GM18870 (cell line): ENCODE measurements at regions not wholly inside any gene's neighbourhood (a gene's known extent, or its start where the extent isn't known, plus 50 kb on each side); places are given as distances from the start of the nearest gene placed in this dataset.

Source experiments
- ATAC-seq: cut with Tn5 transposase; IDR thresholded peaks from one replicate; pipeline ENCODE4 v1.9.1; 2021; ENCODE audit warnings: moderate library complexity; ENCODE audit not compliant: unreplicated experiment

DNA sequence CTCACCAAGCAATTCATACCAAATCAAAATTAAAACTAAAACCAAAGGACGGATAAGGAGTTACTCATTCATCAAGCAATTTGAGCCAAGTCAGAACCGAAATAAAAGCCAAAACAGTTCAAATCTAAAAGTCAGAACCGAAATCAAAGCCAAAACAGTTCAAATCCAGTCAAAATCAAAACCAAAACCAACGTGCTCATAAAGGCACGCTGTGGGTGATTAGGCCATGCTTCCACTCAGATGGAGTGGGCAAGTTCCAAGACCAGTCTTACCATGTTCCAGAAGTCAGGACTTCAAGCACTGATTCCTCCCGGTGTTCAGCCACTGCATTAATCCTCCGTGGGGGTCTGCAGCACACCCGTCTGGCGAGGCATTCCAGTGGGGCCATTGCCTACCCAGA lies 409.3 kb downstream of the TGFB2 start:
- ATAC-seq = no peak

DNA sequence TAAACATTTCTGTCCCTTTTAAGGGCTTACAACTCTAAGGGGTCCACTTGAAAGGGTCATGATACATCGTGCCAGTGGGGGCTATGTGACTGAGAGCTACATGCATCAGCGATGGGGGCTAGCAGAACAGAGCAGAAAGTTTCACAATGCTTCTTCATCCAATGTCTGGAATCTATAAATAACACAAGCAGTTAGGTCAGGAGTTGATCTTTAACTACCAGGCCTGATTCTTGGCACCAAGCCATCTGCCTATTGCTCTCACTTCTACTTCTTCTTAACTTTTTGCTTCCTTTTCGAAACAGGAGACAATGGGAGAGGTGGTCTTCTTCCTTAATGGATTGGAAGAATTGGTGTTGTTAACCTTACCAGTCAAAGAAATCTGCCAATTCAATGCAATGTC lies 410.0 kb downstream of the TGFB2 start:
- no peak for ATAC-seq

DNA sequence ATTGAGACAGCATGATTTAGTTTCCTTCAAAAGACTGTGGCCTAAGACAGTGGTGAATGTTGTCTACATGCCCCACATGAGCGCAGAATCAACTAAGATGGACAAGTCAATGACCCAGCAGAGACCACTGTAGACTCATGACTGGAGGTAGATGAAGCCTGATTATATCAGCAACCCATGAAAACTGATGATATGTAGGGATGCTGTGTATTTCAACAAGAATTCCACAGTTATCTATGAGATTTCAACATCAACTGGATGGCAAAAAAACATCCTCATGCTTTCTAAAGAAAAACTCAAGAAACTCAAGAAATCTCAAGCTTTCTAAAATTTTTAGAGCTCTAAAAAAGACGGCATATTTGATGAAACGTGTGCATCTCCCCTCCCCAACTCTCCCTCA lies 413.9 kb upstream of the LYPLAL1 start:
- no peak for ATAC-seq

DNA sequence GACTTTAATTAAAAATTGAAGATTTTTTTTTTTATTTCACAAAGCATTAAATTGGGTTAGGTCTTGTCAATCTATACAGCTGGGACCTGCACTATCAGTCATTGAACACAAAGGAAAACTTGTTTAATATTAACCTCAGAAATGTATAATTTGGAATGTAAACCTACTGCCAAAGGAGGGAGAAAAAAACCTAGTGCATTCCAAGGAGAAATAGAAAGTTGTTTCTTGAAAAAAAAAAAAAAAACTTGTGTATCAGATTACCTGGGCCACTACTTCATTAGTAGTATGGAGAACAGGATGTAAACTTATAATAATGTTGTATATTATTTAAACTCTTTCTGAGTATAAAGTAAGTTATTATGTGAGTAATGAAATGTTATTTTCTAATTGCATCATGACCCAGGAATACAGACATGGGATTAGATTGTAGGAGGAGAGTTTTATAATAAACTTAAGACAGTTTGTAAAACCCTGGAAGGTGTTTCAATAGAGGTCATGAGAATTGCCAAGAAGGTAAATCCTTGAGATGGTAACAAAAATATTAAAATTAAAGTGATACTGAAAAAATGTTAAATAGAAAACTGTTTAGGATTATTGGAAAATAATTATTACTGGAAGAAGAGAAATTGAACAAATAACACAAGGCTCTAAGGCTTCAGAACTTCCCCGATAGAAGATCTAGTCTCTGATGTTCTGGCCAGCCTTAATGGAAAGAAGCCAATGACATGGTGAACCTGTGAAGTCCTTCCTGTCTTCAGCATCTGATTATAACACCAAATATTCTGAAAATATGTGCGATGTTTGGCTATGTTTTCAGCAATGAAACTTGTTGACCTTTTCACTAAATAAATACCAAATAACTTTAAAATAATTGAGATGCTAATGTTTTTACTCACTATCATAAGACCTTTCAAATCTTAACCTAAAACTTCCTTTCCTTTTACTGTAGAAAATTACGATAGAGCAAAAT lies 412.8 kb upstream of the LYPLAL1 start:
- no peak for ATAC-seq

DNA sequence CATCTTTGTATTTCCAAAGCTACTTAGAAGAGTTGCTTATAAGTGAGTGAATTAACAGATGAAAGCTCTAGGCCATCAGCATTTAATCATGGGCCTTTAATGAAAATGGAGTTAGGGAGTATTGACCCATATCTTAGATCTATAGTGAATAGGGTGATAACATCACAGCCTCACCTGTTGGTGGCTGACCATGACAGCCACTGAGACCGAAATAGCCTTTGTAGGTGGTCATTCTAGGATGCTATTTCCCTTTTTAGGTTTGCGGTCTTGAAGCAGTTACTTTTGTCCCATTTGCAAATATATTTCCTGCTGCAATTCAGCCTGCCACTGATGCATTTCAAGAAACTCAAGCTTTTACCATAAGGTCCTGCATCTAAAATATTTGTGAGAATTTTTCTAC lies 410.1 kb upstream of the LYPLAL1 start:
- no peak for ATAC-seq

DNA sequence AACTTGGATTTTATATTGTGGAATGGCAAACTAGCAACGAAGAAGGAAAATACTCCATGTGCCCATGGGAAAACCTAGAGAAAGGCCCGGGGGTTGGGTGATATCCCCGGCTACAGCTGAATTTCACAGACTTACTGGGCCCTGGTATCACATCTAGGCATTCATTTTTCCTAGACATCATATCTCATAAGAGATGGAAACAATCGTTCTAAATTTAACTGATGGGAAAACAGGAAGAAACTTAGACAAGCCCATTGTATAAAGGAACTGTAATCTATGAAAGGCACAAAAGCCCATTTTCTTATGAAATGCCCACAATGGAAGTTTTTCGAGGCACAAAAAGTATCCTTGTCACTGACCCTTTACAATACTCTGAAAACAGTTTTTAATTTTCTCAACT lies 407.9 kb upstream of the LYPLAL1 start:
- ATAC-seq = no peak

DNA sequence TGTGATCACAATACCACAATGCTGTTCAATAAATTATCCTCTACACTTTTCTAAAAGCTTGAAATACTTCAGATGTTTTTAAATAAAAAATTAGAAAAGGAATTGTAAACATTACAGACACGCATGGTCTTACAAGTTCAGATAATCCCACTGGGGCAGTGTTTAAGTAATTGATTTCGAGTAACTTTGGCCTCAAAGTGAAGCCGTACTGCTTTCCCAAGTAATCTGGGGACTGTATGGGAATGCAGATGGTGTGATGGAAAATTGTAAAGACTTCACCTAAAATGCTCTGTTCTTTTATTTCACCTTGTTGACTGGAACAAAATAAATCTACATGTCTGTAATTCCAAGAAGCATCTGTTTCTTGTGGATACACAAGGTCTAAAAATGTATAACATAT lies 401.7 kb upstream of the LYPLAL1 start:
- no peak for ATAC-seq

DNA sequence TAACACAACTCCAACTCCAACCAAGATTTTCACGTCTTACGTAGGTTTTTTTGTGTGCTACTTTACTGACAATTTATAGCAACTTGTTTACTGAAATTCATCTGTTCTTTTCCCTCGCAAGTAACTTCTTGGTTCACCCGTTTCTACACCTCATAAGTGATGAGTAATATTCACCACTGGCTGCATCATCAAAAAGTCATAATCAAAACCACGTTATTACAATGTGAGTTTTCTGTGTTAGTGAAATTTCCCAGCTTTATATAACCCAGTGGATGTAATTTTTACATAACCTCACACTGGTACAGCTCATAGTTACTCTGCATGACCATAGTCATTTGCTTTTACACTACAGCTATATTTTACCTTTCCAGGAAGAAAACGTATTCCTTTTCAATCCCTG lies 401.1 kb upstream of the LYPLAL1 start:
- no peak for ATAC-seq

DNA sequence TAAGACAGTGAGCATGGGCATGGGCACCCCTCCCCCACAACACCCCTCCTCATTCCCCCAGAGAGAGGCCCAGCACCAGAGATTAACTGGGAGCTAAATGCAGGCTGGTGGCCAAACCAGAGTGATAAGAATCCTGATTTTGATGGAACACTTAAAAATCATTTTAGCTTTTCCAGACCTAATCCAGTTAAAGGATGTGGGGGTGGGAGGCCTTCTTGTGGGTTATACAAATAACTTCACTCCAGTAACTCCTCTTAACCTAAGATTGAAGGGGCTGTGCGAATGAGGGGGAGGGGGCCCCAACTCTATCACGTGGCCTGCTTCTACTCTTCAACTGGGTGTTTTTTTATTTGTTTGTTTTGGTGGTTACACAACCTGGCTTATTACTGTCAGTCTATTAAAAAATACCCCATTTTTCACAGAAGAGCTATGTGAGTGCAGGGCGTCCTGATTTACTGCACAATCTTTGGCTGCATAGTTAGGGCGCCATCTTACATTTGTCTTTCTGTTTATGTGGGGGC lies 398.1 kb upstream of the LYPLAL1 start:
- ATAC-seq = no peak

DNA sequence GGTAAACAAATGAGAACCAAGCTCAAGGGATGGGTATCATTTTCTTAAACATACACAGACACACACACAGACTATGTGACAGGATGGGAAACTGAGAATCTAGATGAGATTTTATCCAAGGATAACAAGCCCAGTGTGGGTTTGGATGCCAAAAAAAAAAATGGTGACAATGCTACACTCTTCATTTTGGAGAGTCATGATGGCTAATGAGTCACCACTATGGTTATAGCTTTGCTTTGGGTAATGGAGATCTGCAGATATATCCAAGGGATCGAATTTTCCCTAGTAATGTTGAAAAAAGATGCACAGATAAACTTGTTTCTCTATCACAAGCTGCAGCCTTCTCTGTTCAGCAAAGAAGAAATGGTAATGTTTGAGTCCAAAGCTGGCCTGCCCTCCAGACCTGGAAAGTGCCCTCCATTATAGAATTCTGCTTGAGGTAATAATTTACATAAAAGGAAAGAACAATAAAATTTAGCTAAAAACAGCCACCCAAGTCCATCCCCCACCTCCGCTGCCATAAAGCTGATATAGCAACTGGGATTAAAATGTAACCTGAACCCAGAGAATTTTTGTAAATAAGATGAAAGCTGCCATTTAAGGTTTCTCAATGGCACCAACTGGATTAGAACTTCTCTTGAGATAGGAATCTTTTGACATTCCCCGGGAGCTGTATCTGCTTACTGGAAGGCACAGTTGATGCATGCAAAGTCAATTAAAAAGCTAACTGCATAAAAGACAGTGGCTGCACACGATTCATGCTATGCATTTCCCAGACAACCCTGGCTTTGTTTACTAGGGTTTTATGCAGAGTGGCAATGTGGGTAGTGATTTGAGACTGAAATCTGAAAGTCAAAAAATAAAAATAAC lies 395.2 kb upstream of the LYPLAL1 start:
- ATAC-seq = no peak

DNA sequence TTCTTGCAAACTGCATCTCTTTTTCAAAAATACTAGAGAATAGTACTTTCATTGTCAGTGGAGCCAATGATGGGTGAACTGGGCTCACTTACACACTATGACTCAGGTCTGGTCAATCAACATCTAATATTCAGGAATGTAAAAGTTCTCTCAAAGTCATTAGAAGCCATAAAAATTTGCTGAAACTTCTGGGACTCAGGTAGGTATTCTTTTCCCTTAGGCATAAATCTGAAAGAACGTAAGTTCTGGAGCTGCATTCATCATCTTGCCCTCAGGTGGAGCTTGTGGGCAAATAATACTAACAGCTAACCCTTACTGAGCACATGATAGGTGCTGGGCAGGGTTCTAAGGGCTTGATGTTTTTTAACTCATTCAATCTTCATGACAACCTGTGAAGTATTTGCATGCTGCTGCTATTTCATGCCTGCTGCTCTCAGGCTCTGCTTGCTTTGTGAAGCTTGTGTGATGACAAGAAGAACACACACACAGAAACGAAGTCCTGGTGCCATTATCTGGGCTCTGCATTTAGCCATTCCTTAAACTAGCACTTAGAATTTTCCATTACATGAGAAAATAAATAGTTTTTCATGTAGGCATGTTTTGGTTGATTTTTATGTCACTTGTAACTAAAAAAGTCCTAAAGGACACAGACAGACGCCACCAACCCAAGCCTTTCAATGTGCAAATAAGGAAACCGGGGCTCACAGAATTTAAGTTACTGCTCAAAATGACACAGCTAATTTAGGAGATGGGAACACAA lies 394.2 kb upstream of the LYPLAL1 start:
- no peak for ATAC-seq

DNA sequence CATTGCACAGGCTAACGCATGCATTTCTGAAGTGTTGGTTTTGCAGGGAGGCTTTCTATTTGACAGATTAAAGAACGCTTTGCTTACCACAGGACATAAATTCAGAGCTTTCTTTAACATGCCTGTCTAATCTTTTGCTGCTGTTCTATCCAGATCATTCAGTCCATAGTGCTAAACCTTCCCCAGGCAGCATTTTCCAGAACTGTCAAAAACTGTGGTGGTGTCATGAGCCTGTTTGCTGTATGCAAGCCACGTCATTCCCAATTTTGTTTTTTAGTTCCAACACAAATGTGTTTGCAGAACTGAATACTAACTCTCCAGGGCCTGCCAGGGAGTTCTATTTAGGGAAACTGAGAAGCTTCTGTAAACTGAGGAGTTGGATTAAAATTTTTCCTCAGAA lies 390.5 kb upstream of the LYPLAL1 start:
- ATAC-seq = no peak

DNA sequence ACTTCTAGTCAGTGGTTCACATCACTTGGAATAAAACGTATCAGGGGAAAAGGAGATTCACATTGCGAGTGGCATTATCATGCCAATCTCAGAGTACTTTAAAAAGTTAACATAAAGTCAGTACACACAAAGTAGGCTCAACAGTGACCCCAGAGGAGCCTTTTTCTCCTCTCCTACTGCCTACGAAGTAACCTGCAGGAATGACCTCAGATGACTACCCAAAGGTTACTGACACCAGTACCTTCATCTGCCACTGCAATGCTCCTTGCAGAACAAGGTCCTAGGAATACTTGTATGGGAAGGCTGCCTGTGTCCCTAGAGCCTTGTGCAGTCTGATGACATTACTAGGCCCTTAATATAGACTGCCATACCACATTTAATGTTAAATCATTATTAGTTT lies 389.8 kb upstream of the LYPLAL1 start:
- ATAC-seq = no peak

DNA sequence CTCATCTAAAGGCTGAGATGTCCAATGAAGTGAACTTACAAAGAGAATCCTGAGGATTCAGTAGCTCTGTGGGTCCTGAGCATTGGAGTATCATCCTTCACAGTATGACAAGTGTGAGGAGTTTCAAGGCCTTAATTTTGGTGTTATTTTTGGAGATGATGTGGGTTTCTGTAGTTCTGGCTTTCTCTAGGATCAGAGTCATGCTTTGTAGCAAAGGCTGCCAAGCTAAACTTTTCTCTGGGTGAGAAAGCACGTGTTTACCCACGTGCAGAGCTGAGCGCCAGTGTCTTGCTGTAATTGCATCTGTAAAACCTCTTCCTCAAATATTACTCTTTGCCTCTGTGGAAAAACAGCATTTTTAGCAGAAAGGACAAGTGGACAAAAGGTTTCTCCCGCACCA lies 387.8 kb upstream of the LYPLAL1 start:
- no peak for ATAC-seq

DNA sequence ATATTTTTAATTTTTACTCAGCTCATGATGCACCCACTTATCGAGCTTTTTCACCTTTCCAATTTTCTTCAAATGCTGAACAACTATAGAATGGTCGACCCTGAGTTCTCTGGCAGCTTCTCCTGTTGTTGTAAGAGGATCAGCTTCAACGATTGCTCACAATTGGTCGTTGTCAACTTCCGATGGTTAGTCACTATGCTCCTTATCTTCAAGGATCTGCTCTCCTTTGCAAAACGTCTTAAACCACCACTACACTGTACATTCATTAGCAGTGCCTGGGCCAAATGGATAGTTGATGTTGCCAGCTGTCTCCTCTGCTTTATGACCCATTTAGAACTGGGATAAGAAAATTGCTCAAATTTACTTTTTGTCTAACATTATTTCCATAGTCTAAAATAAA lies 385.9 kb upstream of the LYPLAL1 start:
- ATAC-seq = no peak

DNA sequence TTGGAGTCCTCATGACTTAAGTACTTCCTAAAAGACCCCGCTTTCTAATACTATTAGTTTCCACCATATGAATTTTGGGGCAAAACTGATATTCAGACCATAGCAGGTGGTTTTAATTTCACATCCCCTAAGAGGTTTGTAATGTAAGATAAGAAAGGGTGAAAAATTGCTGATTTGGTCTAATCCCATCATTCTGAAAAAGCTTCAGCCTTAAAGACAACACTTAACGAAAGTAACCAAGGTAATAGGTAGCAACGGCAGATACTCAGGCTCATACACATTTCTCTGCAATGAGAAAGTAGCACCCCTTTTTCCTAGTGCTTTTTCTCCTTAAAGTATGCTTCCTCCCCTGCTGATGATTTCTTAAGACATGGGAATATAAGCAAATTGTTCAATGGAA lies 376.9 kb upstream of the LYPLAL1 start:
- no peak for ATAC-seq

DNA sequence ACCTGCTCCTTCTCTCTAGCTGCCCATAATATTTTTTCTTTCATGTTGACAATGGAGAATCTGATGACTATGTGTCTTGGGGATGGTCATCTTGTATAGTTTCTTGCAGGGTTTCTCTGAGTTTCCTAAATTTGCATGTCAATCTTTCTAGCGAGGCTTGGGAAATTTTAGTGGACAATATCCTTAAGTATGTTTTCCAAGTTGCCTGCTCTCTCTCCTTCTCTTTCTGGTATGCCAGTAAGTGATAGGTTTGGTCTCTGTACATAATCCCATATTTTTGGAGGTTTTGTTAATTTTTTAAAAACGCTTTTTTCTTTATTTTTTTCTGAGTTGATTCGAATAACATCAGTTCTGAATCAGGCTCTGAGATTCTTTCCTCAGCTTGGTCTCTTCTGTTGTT lies 370.9 kb upstream of the LYPLAL1 start:
- no peak for ATAC-seq

DNA sequence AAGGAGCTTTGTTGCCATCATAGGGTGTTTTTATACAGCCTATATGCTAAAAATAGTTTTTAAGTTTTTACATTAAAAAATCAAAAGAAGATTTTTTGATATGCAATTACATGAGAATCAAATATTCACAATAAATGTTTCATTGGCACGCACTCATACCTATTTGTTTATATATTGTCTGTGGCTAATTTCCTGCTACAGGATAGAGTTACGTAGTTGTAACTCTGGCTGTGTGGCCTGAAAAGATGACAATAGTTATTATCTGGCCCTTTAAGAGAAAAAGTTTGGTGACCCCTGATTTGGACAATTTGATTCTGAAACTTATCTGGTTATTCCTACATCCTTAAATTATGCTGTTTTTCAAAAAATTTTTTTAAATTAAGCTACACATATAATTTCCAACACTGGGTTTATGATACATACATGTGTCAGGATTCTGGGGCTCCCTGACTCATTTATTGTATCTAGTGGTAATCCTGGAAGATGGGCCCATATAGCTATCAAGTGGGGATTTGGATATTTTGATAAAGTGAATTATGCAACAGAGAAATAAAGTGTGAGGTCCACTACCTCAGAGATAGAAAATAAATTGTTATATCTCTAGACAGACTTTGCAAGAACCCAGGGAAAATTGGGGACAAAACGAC lies 370.2 kb upstream of the LYPLAL1 start:
- ATAC-seq = no peak

DNA sequence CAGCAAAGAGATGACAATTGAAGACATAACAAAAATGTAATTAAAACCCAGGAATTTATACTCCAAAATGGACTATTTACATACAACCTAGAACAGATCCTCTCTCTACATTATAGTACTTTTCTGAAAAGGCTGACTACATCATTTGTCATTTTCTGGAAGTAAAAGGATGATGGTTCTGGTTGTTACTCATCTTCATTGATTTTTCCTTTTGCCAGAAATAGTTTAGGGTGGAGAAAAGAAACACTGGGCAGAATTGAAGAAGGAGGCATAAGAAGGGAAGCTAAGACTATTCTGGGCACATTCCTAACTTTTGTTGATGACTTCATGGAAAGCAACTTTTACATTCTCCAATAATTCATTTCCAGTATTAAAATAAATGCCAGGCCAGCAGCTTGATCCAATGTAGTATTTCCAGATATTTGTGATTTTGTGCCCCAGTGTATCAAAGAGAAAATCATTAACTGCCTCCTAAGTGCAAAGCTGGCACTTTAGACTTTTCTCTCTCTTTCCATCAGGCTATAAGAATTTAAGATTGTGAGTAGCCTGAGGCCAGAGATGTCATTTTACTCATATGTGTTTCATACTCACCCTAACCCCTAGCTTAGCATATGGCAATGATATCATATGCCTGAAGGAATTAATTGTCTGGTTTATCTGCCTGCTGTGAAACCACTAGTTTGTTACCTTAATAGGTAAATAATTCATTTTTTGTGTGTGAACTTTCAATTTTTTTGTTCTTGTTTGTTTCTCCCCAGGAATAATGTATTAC lies 369.5 kb upstream of the LYPLAL1 start:
- ATAC-seq = no peak

DNA sequence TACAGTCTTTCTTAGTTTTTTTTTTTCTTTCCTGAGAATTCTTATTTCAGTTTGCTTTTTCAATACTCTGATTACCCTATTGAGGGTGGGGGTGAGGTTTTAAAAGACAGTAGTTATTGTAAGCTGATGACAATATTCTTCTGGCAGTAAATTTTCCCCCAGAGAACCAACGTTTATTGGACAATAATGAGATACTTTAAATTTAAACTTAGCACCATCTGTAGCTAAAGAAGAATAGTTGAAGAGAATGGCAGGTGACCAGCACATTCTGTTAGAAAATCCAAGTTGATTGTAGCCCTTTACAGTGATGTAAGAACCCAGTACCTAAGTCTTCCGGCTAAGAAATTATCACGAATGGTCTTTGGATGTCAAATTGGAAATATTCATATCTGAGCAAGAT lies 364.6 kb upstream of the LYPLAL1 start:
- no peak for ATAC-seq
